OCI-LY7 (cell line): ENCODE measurements at regions not wholly inside any gene's neighbourhood (a gene's known extent, or its start where the extent isn't known, plus 50 kb on each side); places are given as distances from the start of the nearest gene placed in this dataset.
A peak's percentile ranks its signal among the peaks of the same experiment; 100 is the strongest.

Source experiments
- CTCF ChIP-seq: fragments of 200-600 bp; sonication (generic); conservative IDR thresholded peaks from 2 replicates; pipeline ENCODE4 v1.5.1; 2014; ENCODE audit warnings: mild to moderate bottlenecking, antibody characterized with exemption, low read length, moderate library complexity, mixed read lengths
- EZH2phosphoT487 ChIP-seq: fragments of 200-600 bp; sonication (generic); IDR thresholded peaks from 2 replicates; pipeline ENCODE4 v1.6.1; 2018; ENCODE audit warnings: low read depth, borderline replicate concordance, mild to moderate bottlenecking, mixed run types, antibody characterized with exemption, low read length, moderate library complexity, mixed read lengths

- TF ChIP-seq CTCF, result peak; percentile 75
- TF ChIP-seq EZH2phosphoT487, result no peak
These were observed 85.7 kb downstream of the NOG start for GRCh38 chr17:56679115-56679776.
